HepG2 (cell line): ENCODE measurements at regions not wholly inside any gene's neighbourhood (a gene's known extent, or its start where the extent isn't known, plus 50 kb on each side); places are given as distances from the start of the nearest gene placed in this dataset.

Source experiments
- ATAC-seq: fragments of 200-7000 bp; cut with Tn5 transposase; 3 replicates; pipeline ENCODE4 v1.9.1; 2020; ENCODE audit warnings: mild to moderate bottlenecking, moderate library complexity
- BruUV-seq: library from RNA; stranded (reverse); fragments of 400-500 nt; replicated peaks from 2 replicates; lab custom pipeline; 2021; lab: Mats Ljungman, UMichigan
- CTCF ChIA-PET: fragments of 300-600 bp; formaldehyde crosslinking; extraction: SDS; loops from one replicate; lab custom pipeline; 2021; ENCODE audit warnings: low total read pairs, inconsistent platforms, low intra/inter-chr PET ratio; lab: Yijun Ruan, JAX
- POLR2A ChIA-PET: fragments of 350-600 bp; sonication (Branson Sonifier 250); formaldehyde crosslinking; loops from one replicate; lab custom pipeline; 2020; ENCODE audit warnings: antibody characterized with exemption, inconsistent platforms; lab: Yijun Ruan, JAX
- DNase-seq: peaks from one replicate; pipeline ENCODE4 v3.0.0-alpha.2; 2015; ENCODE audit warnings: low spot score
- FAIRE-seq: peaks from 3 replicates; lab custom pipeline; 2011; peaks lifted over from hg19 to GRCh38; lab: Jason Lieb, UNC
- H2AFZ ChIP-seq: one replicate; pipeline ENCODE4 v1.6.1; 2011; ENCODE audit warnings: low read length, inconsistent platforms
- H3K27ac ChIP-seq: fragments of 300-600 bp; 3 replicates; pipeline ENCODE4 v1.8.0; 2011; ENCODE audit warnings: mixed run types, mild to moderate bottlenecking, mixed read lengths, low read length, inconsistent platforms; ENCODE audit not compliant: insufficient read depth; ENCODE audit errors: extremely low read length
- H3K27me3 ChIP-seq, 2 experiments: fragments of 200-600 bp in 1 of 2; 2 replicates in 1 of 2; 3 replicates in 1 of 2; pipeline versions ENCODE4 v1.6.0 to v1.8.0; 2011; ENCODE audit warnings: low read length in 2 of 2, mild to moderate bottlenecking in 2 of 2, moderate library complexity in 2 of 2, inconsistent platforms in 1 of 2; ENCODE audit not compliant: insufficient read depth in 2 of 2, control insufficient read depth in 1 of 2
- H3K36me3 ChIP-seq, 2 experiments: fragments of 200-600 bp in 1 of 2; replicated peaks in 1 of 2; 2 replicates in 1 of 2; 3 replicates in 1 of 2; pipeline versions ENCODE4 v1.5.1 to v1.8.0; 2011; ENCODE audit warnings: low read length in 2 of 2, inconsistent platforms in 1 of 2; ENCODE audit not compliant: insufficient read depth in 2 of 2, control insufficient read depth in 1 of 2
- H3K4me1 ChIP-seq: 2 replicates; pipeline ENCODE4 v1.5.1; 2012; ENCODE audit warnings: low read length, inconsistent platforms; ENCODE audit not compliant: insufficient read depth
- H3K4me2 ChIP-seq: 2 replicates; pipeline ENCODE4 v1.6.0; 2011; ENCODE audit warnings: low read depth, low read length, inconsistent platforms
- H3K4me3 ChIP-seq, 3 experiments: fragments of 200-600 bp in 1 of 3; sonication (generic), shearing (Covaris generic) in 1 of 3; replicated peaks in 1 of 3; 2 replicates each; pipeline ENCODE4 v1.5.1; 2011 to 2016; ENCODE audit warnings: low read length in 3 of 3, inconsistent platforms in 2 of 3, low read depth in 2 of 3, mild to moderate bottlenecking in 2 of 3, control low read depth in 1 of 3, mixed read lengths in 1 of 3; ENCODE audit not compliant: insufficient read depth in 1 of 3
- H3K79me2 ChIP-seq: one replicate; pipeline ENCODE4 v1.6.1; 2011; ENCODE audit warnings: low read length, inconsistent platforms; ENCODE audit not compliant: insufficient read depth
- H3K9ac ChIP-seq: 2 replicates; pipeline ENCODE4 v1.6.0; 2011; ENCODE audit warnings: mild to moderate bottlenecking, low read depth, low read length, inconsistent platforms; ENCODE audit not compliant: insufficient read depth
- H3K9me3 ChIP-seq: 2 replicates; pipeline ENCODE4 v1.5.1; 2012; ENCODE audit warnings: mild to moderate bottlenecking, low read length
- H4K20me1 ChIP-seq: 2 replicates; pipeline ENCODE4 v1.6.0; 2011; ENCODE audit warnings: inconsistent platforms, mild to moderate bottlenecking, low read length, moderate library complexity; ENCODE audit not compliant: insufficient read depth
- ARNT2 ChIP-seq: sonication (generic); formaldehyde crosslinking; IDR thresholded peaks from 2 replicates; pipeline ENCODE4 v1.8.0; 2022; ENCODE audit warnings: mild to moderate bottlenecking, low read depth, missing genetic modification reagents, moderate library complexity
- CEBPB ChIP-seq: IDR thresholded peaks from 2 replicates; pipeline ENCODE4 v1.6.1; 2011; ENCODE audit warnings: low read depth, low read length, improper control_type of control experiment, borderline replicate concordance
- CENPBD1 ChIP-seq: sonication (generic); formaldehyde crosslinking; IDR thresholded peaks from 2 replicates; pipeline ENCODE4 v1.8.0; 2022; ENCODE audit warnings: missing genetic modification reagents, low read depth, mild to moderate bottlenecking, borderline replicate concordance
- FOXO4 ChIP-seq: sonication (generic); formaldehyde crosslinking; conservative IDR thresholded peaks from 2 replicates; pipeline ENCODE4 v1.8.1; 2023; ENCODE audit warnings: missing genetic modification reagents
- MED1 ChIP-seq: sonication (generic); formaldehyde crosslinking; IDR thresholded peaks from 2 replicates; pipeline ENCODE4 v1.4.0; 2020; ENCODE audit warnings: missing genetic modification reagents
- PRDM10 ChIP-seq: sonication (generic); formaldehyde crosslinking; IDR thresholded peaks from 2 replicates; pipeline ENCODE4 v1.4.0; 2020; ENCODE audit warnings: low read depth, missing genetic modification reagents
- PREB ChIP-seq: sonication (generic); formaldehyde crosslinking; IDR thresholded peaks from 2 replicates; pipeline ENCODE4 v1.4.0; 2020; ENCODE audit warnings: missing genetic modification reagents
- RNF219 ChIP-seq: sonication (generic); formaldehyde crosslinking; IDR thresholded peaks from 2 replicates; pipeline ENCODE4 v1.5.0; 2020; ENCODE audit warnings: mild to moderate bottlenecking, missing genetic modification reagents
- SMC3 ChIP-seq: IDR thresholded peaks from 2 replicates; pipeline ENCODE4 v1.6.1; 2011; ENCODE audit warnings: low read length, improper control_type of control experiment
- SSRP1 ChIP-seq: IDR thresholded peaks from 2 replicates; pipeline ENCODE4 v1.6.1; 2016; ENCODE audit warnings: control low read depth
- TBX3 ChIP-seq: fragments of 450-650 bp; IDR thresholded peaks from 2 replicates; pipeline ENCODE4 v1.6.1; 2017; ENCODE audit warnings: antibody characterized with exemption, mild to moderate bottlenecking, inconsistent platforms, borderline replicate concordance
- U2AF2 ChIP-seq: fragments of 200-400 bp; formaldehyde crosslinking; IDR thresholded peaks from 2 replicates; pipeline ENCODE4 v1.6.1; 2017; ENCODE audit warnings: low read depth, mild to moderate bottlenecking, low read length
- ZNF331 ChIP-seq: sonication (generic); formaldehyde crosslinking; IDR thresholded peaks from 2 replicates; pipeline ENCODE4 v1.4.0; 2020; ENCODE audit warnings: missing genetic modification reagents
- ZNF850 ChIP-seq: sonication (generic); formaldehyde crosslinking; conservative IDR thresholded peaks from 2 replicates; pipeline ENCODE4 v1.9.0; 2021; ENCODE audit warnings: mild to moderate bottlenecking, missing genetic modification reagents
- WGBS: methylation state at CpG from one replicate; pipeline ENCODE4 v1.1.6; 2017; ENCODE audit warnings: low lambda C conversion rate; 5-methylcytosine and 5-hydroxymethylcytosine counted together
- in situ Hi-C: cut with HindIII; loops from 2 replicates; pipeline ENCODE4 v1.10.0; 2017; ENCODE audit warnings: low pct_unique_long_range_greater_than_20kb; ENCODE audit not compliant: extremely low pct_ligation_motif_present
- intact Hi-C: fragments of 100-400 bp; cut with micrococcal nuclease; formaldehyde crosslinking; loops from one replicate; pipeline ENCODE4 v1.10.0; 2022; ENCODE audit not compliant: unreplicated experiment

- no peak for TF ChIP-seq PRDM10 (CRISPR knock-in tag)
Measured at GRCh38 chrX:13219991-13220764, 99.7 kb downstream of the ATXN3L start (continued).

GRCh38 chrX:13218758-13219157 lies 101.1 kb downstream of the ATXN3L start:
- DNase-seq (no peak), FAIRE-seq (no peak), ATAC-seq (no peak)
- BruUV-seq, result no TSS peak
- no peak overlapping the region for H3K9ac ChIP-seq
- in situ Hi-C loops (no loop called here), intact Hi-C loops (no loop called here)
- no peaks in the 10 kb centered on the region for H3K79me2 ChIP-seq
- CTCF ChIA-PET, result no interaction called here
- no peaks in the 10 kb centered on the region for H3K27me3 ChIP-seq
- POLR2A ChIA-PET, result no interaction called here
- H3K27ac ChIP-seq, result no peak overlapping the region
- H3K4me3 ChIP-seq, result no peak overlapping the region
- H3K36me3 ChIP-seq, result no peaks in the 10 kb centered on the region
- H4K20me1 ChIP-seq, result no peaks in the 10 kb centered on the region
- 2% methylated on average over 3 of the region's 3 CpGs for whole genome bisulfite sequencing
- H3K9me3 ChIP-seq, result no peaks in the 10 kb centered on the region
- H3K4me1 ChIP-seq, result no peaks in the 10 kb centered on the region
- H2AFZ ChIP-seq, result no peak overlapping the region
- no peak overlapping the region for H3K4me2 ChIP-seq
- TF ChIP-seq CEBPB (no peak), SSRP1 (no peak), MED1 (CRISPR knock-in tag) (no peak), RNF219 (no peak), SMC3 (no peak), ZNF850 (no peak), U2AF2 (no peak), FOXO4 (CRISPR knock-in tag) (no peak), TBX3 (no peak), ARNT2 (CRISPR knock-in tag) (no peak), PREB (CRISPR knock-in tag) (no peak), CENPBD1 (no peak), ZNF331 (no peak)
